ENCODE measurements at regions not wholly inside any gene's neighbourhood (a gene's known extent, or its start where the extent isn't known, plus 50 kb on each side); places are given as distances from the start of the nearest gene placed in this dataset.

- DNase-seq (ENCODE audit: low read depth): no peak
- TF ChIP-seq, protein P1, sequence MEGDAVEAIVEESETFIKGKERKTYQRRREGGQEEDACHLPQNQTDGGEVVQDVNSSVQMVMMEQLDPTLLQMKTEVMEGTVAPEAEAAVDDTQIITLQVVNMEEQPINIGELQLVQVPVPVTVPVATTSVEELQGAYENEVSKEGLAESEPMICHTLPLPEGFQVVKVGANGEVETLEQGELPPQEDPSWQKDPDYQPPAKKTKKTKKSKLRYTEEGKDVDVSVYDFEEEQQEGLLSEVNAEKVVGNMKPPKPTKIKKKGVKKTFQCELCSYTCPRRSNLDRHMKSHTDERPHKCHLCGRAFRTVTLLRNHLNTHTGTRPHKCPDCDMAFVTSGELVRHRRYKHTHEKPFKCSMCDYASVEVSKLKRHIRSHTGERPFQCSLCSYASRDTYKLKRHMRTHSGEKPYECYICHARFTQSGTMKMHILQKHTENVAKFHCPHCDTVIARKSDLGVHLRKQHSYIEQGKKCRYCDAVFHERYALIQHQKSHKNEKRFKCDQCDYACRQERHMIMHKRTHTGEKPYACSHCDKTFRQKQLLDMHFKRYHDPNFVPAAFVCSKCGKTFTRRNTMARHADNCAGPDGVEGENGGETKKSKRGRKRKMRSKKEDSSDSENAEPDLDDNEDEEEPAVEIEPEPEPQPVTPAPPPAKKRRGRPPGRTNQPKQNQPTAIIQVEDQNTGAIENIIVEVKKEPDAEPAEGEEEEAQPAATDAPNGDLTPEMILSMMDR (IDR thresholded peaks at IDR 0.05; ENCODE audit: insufficient read depth, low read depth, low read length, missing control alignments): no peak
- H3K4me3 ChIP-seq (ENCODE audit: low read depth, low read length): no peak overlapping the region
Measured at GRCh38 chr16:54432897-54433229, 146.3 kb upstream of the IRX3 start.

DNA sequence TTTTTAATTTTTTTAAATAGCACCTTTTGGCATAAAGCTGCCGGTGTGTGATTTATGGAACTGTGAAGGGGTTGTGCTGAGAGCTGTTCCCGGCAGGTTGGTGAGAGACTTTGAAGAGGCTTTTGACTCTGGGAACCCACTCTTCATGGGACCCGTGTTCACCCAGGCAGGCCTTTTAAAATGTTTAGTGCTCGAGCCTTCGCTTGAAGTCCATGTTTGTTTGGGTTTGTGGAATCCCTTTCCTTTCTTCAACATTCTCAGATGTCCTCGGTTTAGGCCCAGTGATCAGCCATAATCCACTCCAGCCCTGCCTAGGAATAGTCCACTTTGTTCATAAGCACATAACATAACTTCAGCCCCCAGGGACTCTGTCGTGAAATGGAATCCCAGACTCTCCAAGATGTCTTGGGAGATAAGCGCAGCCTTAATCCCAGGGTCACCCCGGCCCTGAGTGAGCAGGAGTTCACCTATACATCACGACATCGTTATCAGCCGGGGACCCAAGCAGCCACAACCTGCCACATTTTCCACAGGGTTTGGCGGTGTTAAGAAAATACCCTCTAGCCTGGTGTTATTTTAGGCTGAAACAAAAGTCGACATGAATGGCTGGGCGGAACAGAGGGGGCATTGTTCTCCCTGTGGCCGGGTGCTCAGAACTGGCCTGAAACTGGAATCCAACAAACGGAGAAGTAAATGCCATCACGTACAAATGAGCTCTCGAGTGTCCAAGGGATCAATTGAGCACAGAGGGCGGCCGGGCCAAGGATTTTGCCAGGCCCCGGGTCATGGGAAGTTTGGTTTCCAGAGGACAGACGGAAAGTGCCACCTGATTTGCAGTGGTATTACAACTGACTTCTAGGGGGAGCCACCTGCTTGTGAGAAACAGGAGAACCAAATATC lies 145.7 kb upstream of the IRX3 start:
- H3K4me3 ChIP-seq (ENCODE audit: low read depth, low read length): no peak overlapping the region
- no peak for DNase-seq (ENCODE audit: low read depth)
- TF ChIP-seq, protein P1 (IDR thresholded peaks at IDR 0.05; ENCODE audit: insufficient read depth, low read depth, low read length, missing control alignments): no peak

- no peak for DNase-seq (ENCODE audit: low read depth)
- TF ChIP-seq, protein P1 (IDR thresholded peaks at IDR 0.05; ENCODE audit: insufficient read depth, low read depth, low read length, missing control alignments): no peak
- no peak overlapping the region for H3K4me3 ChIP-seq (ENCODE audit: low read depth, low read length)
Measured at GRCh38 chr16:54431041-54431996, 144.7 kb upstream of the IRX3 start.

GRCh38 chr16:54430491-54431030 lies 144.0 kb upstream of the IRX3 start:
- no peak overlapping the region for H3K4me3 ChIP-seq (ENCODE audit: low read depth, low read length)
- TF ChIP-seq, protein P1 (IDR thresholded peaks at IDR 0.05; ENCODE audit: insufficient read depth, low read depth, low read length, missing control alignments): no peak
- no peak for DNase-seq (ENCODE audit: low read depth)

DNA sequence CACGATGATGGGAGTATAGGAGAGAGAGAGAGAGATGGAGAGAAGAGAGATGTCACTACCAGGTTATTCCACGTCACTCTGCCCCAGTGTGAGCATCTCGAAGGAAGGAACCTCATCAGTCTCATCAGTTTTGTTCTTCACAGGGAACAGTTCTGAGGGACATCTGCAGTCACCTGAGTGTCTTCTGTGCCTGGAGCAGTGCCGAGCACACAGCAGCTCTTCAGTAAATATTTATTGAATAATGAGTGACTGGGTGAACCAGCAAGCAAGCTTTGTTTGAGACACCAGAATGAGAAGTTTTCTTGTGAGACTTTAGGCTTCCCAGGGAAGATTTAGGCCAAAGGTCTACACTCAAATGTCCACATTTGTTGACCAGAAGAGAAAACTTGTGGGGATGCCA lies 142.4 kb upstream of the IRX3 start:
- H3K4me3 ChIP-seq (ENCODE audit: low read depth, low read length): no peak overlapping the region
- TF ChIP-seq, protein P1 (IDR thresholded peaks at IDR 0.05; ENCODE audit: insufficient read depth, low read depth, low read length, missing control alignments): no peak
- no peak for DNase-seq (ENCODE audit: low read depth)

- H3K4me3 ChIP-seq (ENCODE audit: low read depth, low read length): no peak overlapping the region
- TF ChIP-seq, protein P1 (IDR thresholded peaks at IDR 0.05; ENCODE audit: insufficient read depth, low read depth, low read length, missing control alignments): no peak
- no peak for DNase-seq (ENCODE audit: low read depth)
Measured at GRCh38 chr16:54426553-54426849, 139.9 kb upstream of the IRX3 start.
